ENCODE measurements at regions not wholly inside any gene's neighbourhood (a gene's known extent, or its start where the extent isn't known, plus 50 kb on each side); places are given as distances from the start of the nearest gene placed in this dataset.
"Not testable (repeated sequence)": the region's sequence is repeated elsewhere in the genome, so short reads cannot be mapped to it uniquely, and the experiment has no call there.

GRCh38 chrX:95762716-95763115 is 921.9 kb upstream of the DIAPH2 start:
- DNase-seq (ENCODE audit: insufficient read length, low spot score), result no peak
- no peak for FAIRE-seq

DNA sequence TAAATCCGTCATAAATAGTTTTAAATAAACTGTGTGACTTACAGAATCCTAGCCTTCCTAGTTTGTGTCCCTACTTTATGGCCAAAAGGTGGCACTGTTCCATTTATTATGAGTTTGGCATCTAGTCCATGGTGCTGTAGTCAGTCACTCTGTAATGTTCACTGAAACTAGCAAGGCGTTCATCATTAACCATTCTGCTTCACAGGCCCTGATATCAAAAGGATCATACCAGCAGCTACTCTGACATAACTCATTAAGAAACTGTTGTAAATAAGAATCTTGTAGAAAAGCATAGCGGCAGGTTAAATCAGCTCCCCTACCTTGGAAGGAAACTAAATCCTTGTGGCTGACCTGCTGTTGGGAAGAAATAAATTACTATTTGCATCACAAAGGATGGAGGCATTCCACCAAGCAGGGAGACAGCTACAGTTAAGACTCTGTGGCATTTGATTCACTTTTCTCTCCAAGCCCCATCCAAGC is 919.6 kb upstream of the DIAPH2 start:
- FAIRE-seq (no peak), DNase-seq (ENCODE audit: insufficient read length, low spot score) (no peak)

DNA sequence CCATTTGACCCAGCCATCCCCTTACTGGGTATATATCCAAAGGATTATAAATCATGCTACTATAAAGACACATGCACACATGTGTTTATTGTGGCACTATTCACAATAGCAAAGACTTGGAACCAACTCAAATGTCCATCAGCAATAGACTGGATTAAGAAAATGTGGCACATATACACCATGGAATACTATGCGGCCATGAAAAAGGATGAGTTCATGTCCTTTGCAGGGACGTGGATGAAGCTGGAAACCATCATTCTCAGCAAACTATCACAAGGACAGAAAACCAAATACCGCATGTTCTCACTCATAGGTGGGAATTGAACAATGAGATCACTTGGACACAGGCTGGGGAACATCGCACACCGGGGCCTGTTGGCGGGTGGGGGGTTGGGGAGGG is 913.4 kb upstream of the DIAPH2 start:
- not testable (repeated sequence) for FAIRE-seq; DNase-seq (ENCODE audit: insufficient read length, low spot score)

- FAIRE-seq (no peak), DNase-seq (ENCODE audit: insufficient read length, low spot score) (no peak)
Measured at GRCh38 chrX:95791876-95792275, 892.8 kb upstream of the DIAPH2 start.

DNA sequence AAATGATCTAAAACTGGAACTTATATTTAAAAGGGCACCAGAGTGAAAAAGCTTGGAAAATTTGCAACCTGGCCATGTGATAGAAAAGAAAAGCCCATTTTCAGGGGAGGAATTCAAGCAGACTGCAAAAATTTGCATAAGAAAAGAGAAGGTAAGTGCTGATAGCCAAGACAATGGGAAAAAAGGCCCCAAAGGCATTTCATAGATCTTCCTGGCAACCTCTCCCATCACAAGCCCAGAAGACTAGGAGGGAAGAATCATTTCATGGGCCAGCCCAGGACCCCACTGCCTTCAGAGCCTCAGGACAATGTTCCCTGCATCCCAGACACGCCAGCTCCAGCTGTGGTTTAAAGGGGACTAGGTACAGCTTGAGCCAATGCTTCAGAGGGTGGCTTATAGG is 887.3 kb upstream of the DIAPH2 start:
- FAIRE-seq (no peak), DNase-seq (ENCODE audit: insufficient read length, low spot score) (no peak)

DNA sequence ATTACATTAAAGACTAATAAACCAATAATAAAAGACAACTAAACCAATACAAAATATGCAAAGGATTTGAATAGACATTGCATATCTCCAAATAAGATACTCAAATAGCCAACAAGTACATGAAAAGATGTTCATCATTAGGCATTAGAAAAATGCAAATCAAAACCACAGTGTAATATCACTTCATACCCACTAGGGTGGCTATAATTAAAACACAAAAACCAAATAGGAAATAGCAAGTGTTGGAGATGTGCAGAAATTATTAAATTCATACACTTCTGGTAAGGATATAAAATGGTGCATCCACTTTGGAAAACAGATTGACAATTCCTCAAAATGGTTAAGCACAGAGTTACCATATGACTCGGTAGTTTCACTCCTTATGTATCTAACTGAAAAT is 860.8 kb upstream of the DIAPH2 start:
- no peak for DNase-seq (ENCODE audit: insufficient read length, low spot score)
- FAIRE-seq, result no peak

DNA sequence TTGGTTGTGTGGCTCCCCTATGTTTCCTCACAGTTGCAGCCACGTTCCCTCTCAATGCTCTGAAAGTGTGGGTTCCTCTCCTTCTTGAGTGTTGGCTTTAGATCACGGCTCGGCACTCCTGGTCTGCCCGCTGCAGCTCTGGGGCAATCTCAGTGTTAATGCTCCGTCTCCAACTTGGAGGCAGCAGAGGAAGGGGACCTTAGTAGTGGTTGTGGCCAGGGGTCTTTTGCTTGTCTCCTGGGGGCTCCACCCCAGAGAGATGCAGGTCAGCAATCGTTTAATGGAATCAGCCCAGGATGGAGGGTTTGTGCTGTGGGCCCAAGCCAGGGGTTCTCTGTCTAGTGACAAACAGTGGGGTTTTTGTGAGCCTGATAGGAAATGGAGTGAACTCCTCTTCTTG is 849.4 kb upstream of the DIAPH2 start:
- DNase-seq (ENCODE audit: insufficient read length, low spot score) (no peak), FAIRE-seq (no peak)

- FAIRE-seq, result no peak
- DNase-seq (ENCODE audit: insufficient read length, low spot score), result no peak
Measured at GRCh38 chrX:95836517-95836916, 848.1 kb upstream of the DIAPH2 start.

GRCh38 chrX:95841863-95842262 is 842.8 kb upstream of the DIAPH2 start:
- DNase-seq (ENCODE audit: insufficient read length, low spot score) (no peak), FAIRE-seq (no peak)

- DNase-seq (ENCODE audit: insufficient read length, low spot score), result no peak
- no peak for FAIRE-seq
Measured at GRCh38 chrX:95860127-95860526, 824.5 kb upstream of the DIAPH2 start.

DNA sequence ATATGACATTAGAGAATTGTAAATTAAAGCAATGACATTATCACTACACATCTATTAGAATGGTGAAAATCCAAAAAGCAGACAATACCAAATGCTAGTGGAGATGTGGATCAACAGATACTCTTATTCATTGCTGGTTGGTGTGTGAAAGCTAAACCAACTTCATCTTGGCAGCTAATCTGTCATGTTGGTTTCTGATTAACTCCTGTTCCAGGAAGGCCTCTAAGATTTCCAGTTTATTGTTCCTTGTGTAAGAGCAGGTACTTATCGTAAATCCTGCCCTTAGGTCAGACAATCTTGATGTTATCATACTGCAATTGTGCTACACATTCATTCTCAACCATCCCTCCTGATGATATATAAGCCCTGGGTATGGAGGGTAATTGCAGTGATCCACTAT is 809.0 kb upstream of the DIAPH2 start:
- DNase-seq (ENCODE audit: insufficient read length, low spot score) (no peak), FAIRE-seq (no peak)

DNA sequence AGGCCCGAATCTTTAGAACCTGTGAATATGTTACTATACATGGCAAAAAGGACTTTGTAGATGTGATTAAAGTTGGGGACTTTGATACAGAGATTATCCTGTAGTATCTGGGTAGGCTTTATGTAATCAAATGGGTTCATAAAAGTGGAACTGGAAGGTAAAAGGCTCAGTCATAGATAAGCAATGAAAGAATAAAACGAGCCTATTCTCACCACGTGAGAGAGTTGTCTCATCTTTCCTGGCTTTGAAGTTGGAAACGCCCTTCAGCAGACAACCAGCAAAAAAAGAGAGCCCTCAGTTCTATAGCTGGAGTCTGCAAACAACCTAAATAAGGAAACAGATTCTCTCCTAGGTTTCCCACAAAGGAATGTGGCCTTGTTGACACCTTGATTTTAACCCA is 805.8 kb upstream of the DIAPH2 start:
- DNase-seq (ENCODE audit: insufficient read length, low spot score) (no peak), FAIRE-seq (no peak)

GRCh38 chrX:95884186-95884585 is 800.5 kb upstream of the DIAPH2 start:
- DNase-seq (ENCODE audit: insufficient read length, low spot score) (no peak), FAIRE-seq (no peak)

GRCh38 chrX:95885074-95885473 is 799.6 kb upstream of the DIAPH2 start:
- DNase-seq (ENCODE audit: insufficient read length, low spot score), result no peak
- no peak for FAIRE-seq

GRCh38 chrX:95889279-95889678 is 795.4 kb upstream of the DIAPH2 start:
- FAIRE-seq (no peak), DNase-seq (ENCODE audit: insufficient read length, low spot score) (no peak)

- FAIRE-seq, result no peak
- no peak for DNase-seq (ENCODE audit: insufficient read length, low spot score)
Measured at GRCh38 chrX:95893636-95894035, 791.0 kb upstream of the DIAPH2 start.

DNA sequence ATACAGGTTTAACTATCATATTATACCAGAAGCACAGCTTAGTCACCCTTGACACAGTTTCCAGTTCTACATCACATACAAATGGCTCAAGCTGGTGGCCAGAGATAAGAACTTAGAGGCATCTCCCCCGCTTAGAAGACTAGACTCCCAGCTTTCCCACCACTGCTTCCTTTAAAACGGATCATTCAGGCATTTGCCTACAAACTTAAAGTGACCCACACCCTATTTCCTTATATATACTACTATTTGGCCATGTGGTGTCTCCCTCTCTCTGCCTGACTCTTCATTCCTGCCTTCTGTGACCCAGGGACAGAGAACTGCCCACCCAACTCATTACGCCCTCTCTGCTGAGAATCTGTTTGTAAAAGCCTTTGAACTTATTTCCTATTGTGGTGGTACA is 781.2 kb upstream of the DIAPH2 start:
- FAIRE-seq, result no peak
- DNase-seq (ENCODE audit: insufficient read length, low spot score), result no peak

DNA sequence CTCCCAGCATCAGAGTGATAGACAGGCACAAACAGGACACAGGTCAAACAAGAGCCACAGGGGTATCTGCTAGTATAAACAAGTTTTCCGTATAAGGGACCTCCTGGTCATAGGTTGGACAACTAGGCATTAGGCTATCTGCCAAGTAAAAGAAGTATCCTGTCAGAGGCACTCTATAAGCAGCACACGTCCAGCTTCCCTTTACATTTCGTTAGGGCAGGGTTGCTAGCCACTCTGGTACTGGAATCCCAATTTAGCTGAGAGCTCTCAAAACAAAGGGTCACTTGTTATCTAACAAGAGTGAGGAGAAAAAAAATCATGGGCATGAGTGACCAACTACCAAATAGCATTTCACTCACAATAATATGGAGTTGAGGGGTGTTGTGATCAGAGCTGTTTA is 780.7 kb upstream of the DIAPH2 start:
- DNase-seq (ENCODE audit: insufficient read length, low spot score) (no peak), FAIRE-seq (no peak)

DNA sequence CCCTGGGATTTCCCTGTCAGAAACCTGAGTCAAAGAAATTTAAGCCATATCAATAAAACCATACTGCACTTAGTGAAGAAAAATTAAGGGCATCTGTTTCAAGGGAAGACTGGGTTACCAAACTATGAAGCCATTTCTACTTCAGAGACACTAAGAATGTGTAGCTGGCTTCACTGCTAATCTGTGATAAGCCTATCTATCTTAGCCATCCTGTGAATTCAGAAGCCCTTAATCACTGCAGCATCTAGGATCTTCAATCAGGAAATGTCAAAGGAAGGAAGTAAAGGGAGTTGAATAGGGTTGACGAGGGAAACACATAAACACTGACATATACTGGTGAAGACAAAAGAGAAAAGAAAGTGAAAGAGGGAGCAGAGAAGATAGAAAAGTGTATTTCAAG is 777.6 kb upstream of the DIAPH2 start:
- DNase-seq (ENCODE audit: insufficient read length, low spot score) (no peak), FAIRE-seq (no peak)

DNA sequence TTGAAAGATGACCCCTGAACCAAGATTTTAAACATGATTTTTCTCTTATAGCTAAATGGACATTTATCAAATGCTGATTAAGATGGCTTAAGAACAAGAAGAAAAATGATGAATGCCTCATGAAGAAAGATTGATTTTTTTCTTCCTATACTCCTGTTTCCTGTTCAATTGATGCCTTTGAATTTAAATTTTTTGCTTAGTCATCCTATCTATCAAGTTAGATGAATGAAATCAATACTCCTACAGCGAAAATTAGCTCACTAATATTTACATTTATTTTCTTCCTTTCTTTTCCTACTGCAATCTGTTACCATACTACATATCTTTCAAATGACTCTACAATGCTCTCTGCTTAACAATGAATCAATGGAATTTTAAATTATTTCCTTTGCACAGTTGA is 773.6 kb upstream of the DIAPH2 start:
- FAIRE-seq (no peak), DNase-seq (ENCODE audit: insufficient read length, low spot score) (no peak)

- FAIRE-seq (no peak), DNase-seq (ENCODE audit: insufficient read length, low spot score) (no peak)
Measured at GRCh38 chrX:95919605-95920004, 765.0 kb upstream of the DIAPH2 start.

GRCh38 chrX:95945528-95945927 is 739.1 kb upstream of the DIAPH2 start:
- DNase-seq (ENCODE audit: insufficient read length, low spot score) (no peak), FAIRE-seq (no peak)

DNA sequence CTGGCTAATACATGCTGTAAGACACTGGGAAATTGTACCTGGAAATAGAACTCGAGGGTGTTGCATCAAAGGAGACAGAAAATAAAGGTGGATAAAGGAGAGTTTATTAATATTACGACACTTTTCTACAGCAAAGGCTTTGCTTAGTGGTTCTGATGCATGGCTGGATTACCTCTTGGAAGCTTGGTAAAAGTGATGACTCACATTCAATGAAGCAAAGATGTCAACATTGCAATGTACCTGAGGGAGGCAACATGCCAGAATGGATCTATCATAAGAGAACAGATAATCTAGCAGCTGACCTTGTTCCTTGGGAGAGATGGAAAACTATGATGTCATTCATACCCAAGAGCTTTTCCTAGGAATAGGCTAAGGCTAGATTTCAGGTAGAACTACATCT is 735.1 kb upstream of the DIAPH2 start:
- no peak for DNase-seq (ENCODE audit: insufficient read length, low spot score)
- FAIRE-seq, result no peak

- FAIRE-seq (no peak), DNase-seq (ENCODE audit: insufficient read length, low spot score) (no peak)
Measured at GRCh38 chrX:95950679-95951078, 734.0 kb upstream of the DIAPH2 start.
